ENCODE measurements at regions not wholly inside any gene's neighbourhood (a gene's known extent, or its start where the extent isn't known, plus 50 kb on each side); places are given as distances from the start of the nearest gene placed in this dataset.
A peak's percentile ranks its signal among the peaks of the same experiment; 100 is the strongest.
"Not testable (repeated sequence)": the region's sequence is repeated elsewhere in the genome, so short reads cannot be mapped to it uniquely, and the experiment has no call there.

GRCh38 chr19:21607449-21607848, 102.0 kb downstream of the ZNF429 start:
- Histone ChIP-seq H3K79me1 (ENCODE audit: low read depth, low read length) (no peaks in the 10 kb centered on the region), H3K27ac (replicated peaks; ENCODE audit: low read length) (no peak overlapping the region), H3K18ac (ENCODE audit: low read length) (no peak overlapping the region), H2AK5ac (ENCODE audit: low read depth, low read length) (no peak overlapping the region), H4K8ac (ENCODE audit: low read depth, low read length) (no peak overlapping the region), H2BK120ac (ENCODE audit: low read depth, low read length) (no peak overlapping the region), H2AFZ (ENCODE audit: low read length) (no peak overlapping the region), H3K4me1 (ENCODE audit: control insufficient read depth in 2 of 2, insufficient read depth in 1 of 2, low read depth in 1 of 2, low read length in 2 of 2) (peaks cover 2 to 23% of the 10 kb centered on the region in 2 donors), H3K9me3 (replicated peaks in 1 of 2; ENCODE audit: control insufficient read depth in 2 of 2, insufficient read depth in 1 of 2, low read depth in 1 of 2, low read length in 2 of 2) (no peaks in the 10 kb centered on the region), H3K23ac (ENCODE audit: low read depth, low read length, poor library complexity) (no peak overlapping the region), H3K14ac (ENCODE audit: low read length) (no peak overlapping the region), H3K4me2 (ENCODE audit: insufficient read depth, low read length, poor library complexity, severe bottlenecking) (no peak overlapping the region), H3K27me3 (ENCODE audit: control insufficient read depth in 3 of 3, insufficient read depth in 3 of 3, low read depth in 1 of 3, low read length in 3 of 3) (no peaks in the 10 kb centered on the region), H2BK12ac (ENCODE audit: low read length) (no peak overlapping the region), H4K91ac (ENCODE audit: low read depth, low read length, poor library complexity) (no peak overlapping the region), H3K36me3 (replicated peaks in 1 of 2; ENCODE audit: control insufficient read depth in 2 of 2, insufficient read depth in 2 of 2, low read length in 2 of 2) (no peaks in the 10 kb centered on the region), H2BK5ac (ENCODE audit: low read length) (no peak overlapping the region), H2BK15ac (ENCODE audit: low read length) (no peak overlapping the region), H3K9ac (ENCODE audit: low read depth, low read length, poor library complexity) (no peak overlapping the region), H3K4me3 (ENCODE audit: low read length in 2 of 2) (no peak overlapping the region), H3K4ac (ENCODE audit: low read length) (no peak overlapping the region)
- DNase-seq (ENCODE audit: low spot score) = no peak
- no CpG with 5 or more reads among the region's 4 CpGs for WGBS, 2 donors (ENCODE audit: extremely low coverage in 2 of 2, insufficient read length in 2 of 2, insufficient replicate concordance in 1 of 2)

GRCh38 chr19:21607011-21607410, 101.6 kb downstream of the ZNF429 start:
- not testable (repeated sequence) for H3K18ac ChIP-seq (ENCODE audit: low read length); H3K4ac ChIP-seq (ENCODE audit: low read length); H3K14ac ChIP-seq (ENCODE audit: low read length); H3K9ac ChIP-seq (ENCODE audit: low read depth, low read length, poor library complexity); H4K91ac ChIP-seq (ENCODE audit: low read depth, low read length, poor library complexity); H3K4me2 ChIP-seq (ENCODE audit: insufficient read depth, low read length, poor library complexity, severe bottlenecking); H2BK120ac ChIP-seq (ENCODE audit: low read depth, low read length); H3K9me3 ChIP-seq (replicated peaks in 1 of 2; ENCODE audit: control insufficient read depth in 2 of 2, insufficient read depth in 1 of 2, low read depth in 1 of 2, low read length in 2 of 2); H3K79me1 ChIP-seq (ENCODE audit: low read depth, low read length); H2BK5ac ChIP-seq (ENCODE audit: low read length); H2BK15ac ChIP-seq (ENCODE audit: low read length); H3K23ac ChIP-seq (ENCODE audit: low read depth, low read length, poor library complexity); H2AFZ ChIP-seq (ENCODE audit: low read length); H3K4me3 ChIP-seq (ENCODE audit: low read length in 2 of 2); H3K36me3 ChIP-seq (replicated peaks in 1 of 2; ENCODE audit: control insufficient read depth in 2 of 2, insufficient read depth in 2 of 2, low read length in 2 of 2); DNase-seq (ENCODE audit: low spot score); H2BK12ac ChIP-seq (ENCODE audit: low read length); H4K8ac ChIP-seq (ENCODE audit: low read depth, low read length); H3K27ac ChIP-seq (replicated peaks; ENCODE audit: low read length); H2AK5ac ChIP-seq (ENCODE audit: low read depth, low read length); H3K27me3 ChIP-seq (ENCODE audit: control insufficient read depth in 3 of 3, insufficient read depth in 3 of 3, low read depth in 1 of 3, low read length in 3 of 3)
- H3K4me1 ChIP-seq (ENCODE audit: control insufficient read depth in 2 of 2, insufficient read depth in 1 of 2, low read depth in 1 of 2, low read length in 2 of 2) = peaks cover 2 to 24% of the 10 kb centered on the region in 2 donors
- WGBS, 2 donors (ENCODE audit: extremely low coverage in 2 of 2, insufficient read length in 2 of 2, insufficient replicate concordance in 1 of 2) = no CpG with 5 or more reads among the region's 31 CpGs

GRCh38 chr19:21606326-21606725, 100.9 kb downstream of the ZNF429 start:
- H3K4me2 ChIP-seq (ENCODE audit: insufficient read depth, low read length, poor library complexity, severe bottlenecking); H3K36me3 ChIP-seq (replicated peaks in 1 of 2; ENCODE audit: control insufficient read depth in 2 of 2, insufficient read depth in 2 of 2, low read length in 2 of 2); H4K91ac ChIP-seq (ENCODE audit: low read depth, low read length, poor library complexity); H2BK15ac ChIP-seq (ENCODE audit: low read length); H2BK12ac ChIP-seq (ENCODE audit: low read length); H2BK5ac ChIP-seq (ENCODE audit: low read length); H3K14ac ChIP-seq (ENCODE audit: low read length); H3K18ac ChIP-seq (ENCODE audit: low read length); H3K27ac ChIP-seq (replicated peaks; ENCODE audit: low read length); H3K27me3 ChIP-seq (ENCODE audit: control insufficient read depth in 3 of 3, insufficient read depth in 3 of 3, low read depth in 1 of 3, low read length in 3 of 3); H3K9me3 ChIP-seq (replicated peaks in 1 of 2; ENCODE audit: control insufficient read depth in 2 of 2, insufficient read depth in 1 of 2, low read depth in 1 of 2, low read length in 2 of 2); H3K4me3 ChIP-seq (ENCODE audit: low read length in 2 of 2); DNase-seq (ENCODE audit: low spot score); H2BK120ac ChIP-seq (ENCODE audit: low read depth, low read length); H3K23ac ChIP-seq (ENCODE audit: low read depth, low read length, poor library complexity); H2AK5ac ChIP-seq (ENCODE audit: low read depth, low read length); H3K79me1 ChIP-seq (ENCODE audit: low read depth, low read length); H3K4ac ChIP-seq (ENCODE audit: low read length); H4K8ac ChIP-seq (ENCODE audit: low read depth, low read length); H3K9ac ChIP-seq (ENCODE audit: low read depth, low read length, poor library complexity); H2AFZ ChIP-seq (ENCODE audit: low read length): not testable (repeated sequence)
- WGBS, 2 donors (ENCODE audit: extremely low coverage in 2 of 2, insufficient read length in 2 of 2, insufficient replicate concordance in 1 of 2) = no CpG with 5 or more reads among the region's 5 CpGs
- peaks cover 2 to 27% of the 10 kb centered on the region in 2 donors for H3K4me1 ChIP-seq (ENCODE audit: control insufficient read depth in 2 of 2, insufficient read depth in 1 of 2, low read depth in 1 of 2, low read length in 2 of 2)

- Histone ChIP-seq H2AK5ac (ENCODE audit: low read depth, low read length) (no peak overlapping the region), H2BK5ac (ENCODE audit: low read length) (no peak overlapping the region), H3K4me1 (ENCODE audit: control insufficient read depth in 2 of 2, insufficient read depth in 1 of 2, low read depth in 1 of 2, low read length in 2 of 2) (peaks cover 2 to 29% of the 10 kb centered on the region in 2 donors), H3K4me3 (ENCODE audit: low read length in 2 of 2) (peak overlapping the region in 1 of 2 donors; percentile 41), H3K36me3 (replicated peaks in 1 of 2; ENCODE audit: control insufficient read depth in 2 of 2, insufficient read depth in 2 of 2, low read length in 2 of 2) (no peaks in the 10 kb centered on the region), H3K27ac (replicated peaks; ENCODE audit: low read length) (peak overlapping the region; percentile 44), H3K4me2 (ENCODE audit: insufficient read depth, low read length, poor library complexity, severe bottlenecking) (peak overlapping the region; percentile 34), H3K4ac (ENCODE audit: low read length) (no peak overlapping the region), H2BK120ac (ENCODE audit: low read depth, low read length) (no peak overlapping the region), H3K79me1 (ENCODE audit: low read depth, low read length) (no peaks in the 10 kb centered on the region), H3K14ac (ENCODE audit: low read length) (no peak overlapping the region), H3K9ac (ENCODE audit: low read depth, low read length, poor library complexity) (no peak overlapping the region), H4K8ac (ENCODE audit: low read depth, low read length) (no peak overlapping the region), H2AFZ (ENCODE audit: low read length) (peak overlapping the region; percentile 84), H3K18ac (ENCODE audit: low read length) (no peak overlapping the region), H3K23ac (ENCODE audit: low read depth, low read length, poor library complexity) (no peak overlapping the region), H2BK15ac (ENCODE audit: low read length) (no peak overlapping the region), H3K27me3 (ENCODE audit: control insufficient read depth in 3 of 3, insufficient read depth in 3 of 3, low read depth in 1 of 3, low read length in 3 of 3) (no peaks in the 10 kb centered on the region), H3K9me3 (replicated peaks in 1 of 2; ENCODE audit: control insufficient read depth in 2 of 2, insufficient read depth in 1 of 2, low read depth in 1 of 2, low read length in 2 of 2) (no peaks in the 10 kb centered on the region), H4K91ac (ENCODE audit: low read depth, low read length, poor library complexity) (no peak overlapping the region), H2BK12ac (ENCODE audit: low read length) (no peak overlapping the region)
- no CpG with 5 or more reads among the region's 8 CpGs for WGBS, 2 donors (ENCODE audit: extremely low coverage in 2 of 2, insufficient read length in 2 of 2, insufficient replicate concordance in 1 of 2)
- no peak for DNase-seq (ENCODE audit: low spot score)
Observed at GRCh38 chr19:21604951-21605476, 99.6 kb downstream of the ZNF429 start.

Data from neuronal stem cell (in vitro differentiated cells).